Gastrocnemius medialis (tissue), 4 donors: ENCODE measurements at regions not wholly inside any gene's neighbourhood (a gene's known extent, or its start where the extent isn't known, plus 50 kb on each side); places are given as distances from the start of the nearest gene placed in this dataset.

Experiments
- CTCF ChIP-seq, 5 experiments: fragments of 450-650 bp in 3 of 5; fragments of 200-600 bp in 2 of 5; sonication (generic) in 2 of 5; IDR thresholded peaks in 4 of 5; conservative IDR thresholded peaks in 1 of 5; 1 replicate in 4 of 5; 2 replicates in 1 of 5; pipeline ENCODE4 v1.5.1; 2016 to 2019; ENCODE audit warnings: antibody characterized with exemption in 5 of 5, mild to moderate bottlenecking in 3 of 5, moderate library complexity in 3 of 5
- POLR2A ChIP-seq, 2 donors: fragments of 450-650 bp; IDR thresholded peaks; one replicate each; pipeline ENCODE4 v1.6.1; 2017; ENCODE audit warnings: antibody characterized with exemption in 2 of 2, mild to moderate bottlenecking in 2 of 2, moderate library complexity in 2 of 2

- TF ChIP-seq POLR2A (IDR thresholded peaks at IDR 0.05) (no peak), CTCF (IDR thresholded peaks at IDR 0.05 in 4 of 5, conservative IDR thresholded peaks at IDR 0.05 in 1 of 5) (no peak)
Observed at GRCh38 chr6:113732384-113732966, 124.7 kb upstream of the MARCKS start.
